GM08714 (cell line): ENCODE measurements at regions not wholly inside any gene's neighbourhood (a gene's known extent, or its start where the extent isn't known, plus 50 kb on each side); places are given as distances from the start of the nearest gene placed in this dataset.

Experiments
- H3K4me3 ChIP-seq: fragments of 200-500 bp; sonication (Bioruptor generic); 2 replicates; pipeline ENCODE4 v1.5.1; 2014; ENCODE audit warnings: mild to moderate bottlenecking, low read length, inconsistent platforms
- ZNF274 ChIP-seq: IDR thresholded peaks from 2 replicates; pipeline ENCODE4 v1.6.1; 2012; ENCODE audit warnings: mild to moderate bottlenecking, low read depth, low read length

DNA sequence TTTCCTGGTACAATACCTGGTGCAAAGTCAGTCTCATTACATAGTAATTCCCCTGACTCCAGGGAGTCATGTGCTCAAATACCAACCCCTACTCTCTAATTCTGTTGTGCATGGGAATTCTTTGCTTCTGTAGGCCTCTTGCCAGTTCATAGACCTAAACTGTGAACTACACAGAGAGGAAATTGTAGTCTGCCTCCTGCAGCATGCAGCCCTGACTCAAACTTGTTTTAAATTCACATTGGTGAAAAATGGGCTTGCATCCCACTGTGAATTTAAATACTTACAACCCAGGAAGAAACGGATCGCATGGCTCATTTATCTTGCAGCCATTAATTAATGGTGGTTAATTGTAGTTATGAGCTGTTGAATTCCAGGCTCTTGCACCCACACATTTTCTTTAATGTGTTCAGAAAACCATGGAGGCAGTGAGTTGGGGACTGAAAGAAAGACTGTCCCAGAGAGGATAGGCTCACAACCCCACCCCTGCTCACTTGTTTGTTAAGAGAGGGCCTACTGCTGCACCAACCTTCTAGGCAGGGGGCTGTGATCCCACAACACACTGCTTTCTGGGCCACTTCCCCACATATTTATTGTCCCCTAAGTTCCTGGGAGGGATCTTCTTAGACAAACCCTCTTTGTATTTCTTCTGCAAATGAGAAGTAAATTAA lies 579.1 kb downstream of the DHX35 start:
- TF ChIP-seq ZNF274: no peak
- H3K4me3 ChIP-seq: no peak overlapping the region

DNA sequence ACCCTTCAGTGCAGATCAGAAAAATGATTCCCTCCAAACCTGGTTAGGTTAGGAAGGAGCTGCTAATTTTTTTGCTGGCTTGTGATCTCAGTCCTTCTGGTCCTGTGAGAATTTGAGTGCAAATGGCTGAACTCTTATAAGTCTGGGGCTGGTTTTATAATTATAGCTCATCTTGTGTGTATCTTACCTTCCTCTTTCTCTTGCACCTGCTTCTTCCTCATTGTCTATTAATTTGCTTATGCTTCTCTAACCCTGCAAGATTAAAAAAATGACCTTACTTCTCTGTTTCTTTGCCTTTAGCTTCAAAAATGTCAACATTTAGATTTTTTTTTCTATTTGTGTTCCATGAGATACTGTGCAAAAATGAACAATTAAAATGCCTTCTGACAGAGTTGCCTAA lies 576.2 kb downstream of the DHX35 start:
- no peak for TF ChIP-seq ZNF274
- H3K4me3 ChIP-seq: no peak overlapping the region

DNA sequence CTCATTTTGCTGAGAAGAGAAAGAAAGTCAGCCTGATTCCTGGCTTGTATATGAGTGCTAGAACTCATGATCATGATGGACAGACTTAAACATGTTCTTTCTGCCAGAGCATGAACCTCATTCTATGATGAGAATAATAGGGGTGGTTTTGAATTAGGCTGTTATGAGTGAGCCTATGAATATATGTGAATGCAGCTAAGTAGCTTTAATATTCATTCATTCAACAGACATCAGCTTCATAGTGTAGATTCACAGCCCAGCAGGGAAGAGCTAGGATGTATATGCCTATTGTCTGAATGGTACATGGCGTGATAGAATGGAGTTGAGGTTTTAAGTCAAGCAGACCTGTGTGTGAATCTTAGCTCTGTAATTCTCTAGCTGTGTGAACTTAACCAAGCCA lies 573.2 kb downstream of the DHX35 start:
- H3K4me3 ChIP-seq: no peak overlapping the region
- no peak for TF ChIP-seq ZNF274

DNA sequence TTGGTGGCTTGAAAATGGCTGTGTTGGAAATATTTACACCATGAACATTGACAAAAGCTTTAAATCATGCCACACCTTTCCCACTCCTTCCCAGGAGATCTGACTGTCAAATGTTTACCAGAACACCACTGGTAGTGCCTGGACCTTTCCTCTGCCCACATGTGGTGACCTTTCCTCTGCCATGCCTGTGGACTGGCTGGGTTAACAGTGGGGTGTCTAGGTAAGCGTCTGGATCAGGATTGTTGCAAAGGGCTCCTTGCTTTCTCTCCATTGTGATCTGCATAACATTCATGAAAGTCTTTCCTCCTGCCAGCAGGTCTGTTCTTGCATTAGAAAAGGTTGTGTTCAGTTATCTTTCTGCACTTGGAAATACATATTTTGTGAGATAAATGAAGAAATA lies 572.7 kb downstream of the DHX35 start:
- no peak for TF ChIP-seq ZNF274

DNA sequence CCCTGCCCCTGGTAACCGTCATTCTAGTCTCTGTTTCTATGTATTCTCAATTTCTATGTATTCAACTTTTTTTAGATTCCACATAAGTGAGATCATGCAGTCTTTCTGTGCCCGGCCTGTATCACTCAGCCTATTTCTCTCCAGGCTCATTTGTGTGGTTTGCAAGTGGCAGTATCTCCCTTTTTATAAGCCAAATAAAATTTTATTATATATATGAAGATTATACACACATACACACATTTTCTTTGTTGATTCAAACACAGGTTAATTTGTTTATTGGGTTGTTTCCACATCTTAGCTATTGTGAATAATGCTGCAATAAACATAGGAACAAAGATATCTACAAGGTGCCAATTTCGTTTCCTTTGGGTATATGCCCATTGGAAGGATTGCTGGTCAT lies 571.7 kb downstream of the DHX35 start:
- no peak overlapping the region for H3K4me3 ChIP-seq
- TF ChIP-seq ZNF274: no peak

More for the DNA sequence above, 572.7 kb downstream of the DHX35 start:
- H3K4me3 ChIP-seq: no peak overlapping the region

DNA sequence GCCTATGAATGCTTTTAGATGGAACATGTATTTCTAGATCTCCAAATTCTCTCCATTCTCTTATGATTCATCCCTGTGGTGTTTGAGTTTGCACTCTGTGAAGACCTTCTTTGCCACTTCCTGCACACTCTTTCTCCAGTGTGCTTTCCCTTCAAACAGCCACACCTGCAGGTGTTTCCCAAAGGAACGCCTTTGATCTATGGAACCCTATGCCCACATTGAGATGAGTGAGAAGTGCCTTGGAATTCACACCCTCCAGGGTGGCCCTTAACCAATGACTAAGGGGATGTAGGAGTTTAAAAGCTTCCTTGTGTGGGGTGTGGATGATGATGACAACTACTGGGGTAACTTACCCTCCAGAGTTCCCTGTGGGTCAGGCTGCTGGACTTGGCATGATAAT lies 570.1 kb downstream of the DHX35 start:
- no peak for TF ChIP-seq ZNF274

DNA sequence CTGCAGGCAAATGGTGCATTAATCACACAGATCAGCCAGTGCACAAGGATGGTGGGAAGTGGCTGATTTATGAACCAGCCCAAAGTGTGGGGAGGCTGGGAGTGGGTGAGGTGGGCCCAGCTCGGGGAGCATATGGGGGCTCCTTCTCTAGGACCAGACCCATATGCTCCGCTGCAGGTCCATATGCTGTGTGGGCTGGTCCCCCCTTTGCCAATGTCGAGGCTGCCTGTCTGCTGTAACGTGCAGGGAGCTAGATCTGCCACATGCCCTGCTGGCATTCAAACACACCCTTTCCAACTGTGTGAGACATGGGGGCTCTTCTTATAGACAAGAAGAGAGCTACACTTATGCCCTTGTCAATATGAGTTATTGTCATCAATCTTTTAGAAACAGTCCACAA lies 566.3 kb downstream of the DHX35 start:
- no peak overlapping the region for H3K4me3 ChIP-seq
- no peak for TF ChIP-seq ZNF274

More for the DNA sequence above, 570.1 kb downstream of the DHX35 start:
- H3K4me3 ChIP-seq: no peak overlapping the region

DNA sequence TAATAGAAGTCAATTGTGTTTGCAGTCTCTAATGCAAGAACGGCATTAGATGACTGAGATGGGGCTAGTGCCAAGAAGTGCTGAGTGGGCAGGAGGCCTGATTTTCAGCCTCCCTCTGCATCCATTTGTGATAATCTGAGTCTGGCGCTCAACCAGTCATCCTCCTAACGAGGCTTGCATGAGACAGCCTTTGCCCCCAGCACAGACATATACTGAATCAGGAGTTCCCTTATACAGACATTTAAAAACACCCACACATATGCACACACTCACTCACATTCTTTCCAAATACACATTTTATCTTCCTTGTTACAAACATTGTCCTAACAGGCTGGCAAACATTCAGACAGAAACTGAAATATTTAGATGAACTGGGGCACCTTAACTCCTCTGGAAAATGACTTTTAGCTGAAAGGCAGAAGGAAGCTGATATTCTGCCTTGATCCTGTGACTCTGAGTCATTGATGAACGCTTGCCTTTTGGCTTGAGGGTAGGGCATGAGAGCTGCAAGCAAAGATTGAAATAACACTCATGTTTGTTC lies 562.3 kb downstream of the DHX35 start:
- TF ChIP-seq ZNF274: no peak
- H3K4me3 ChIP-seq: no peak overlapping the region

DNA sequence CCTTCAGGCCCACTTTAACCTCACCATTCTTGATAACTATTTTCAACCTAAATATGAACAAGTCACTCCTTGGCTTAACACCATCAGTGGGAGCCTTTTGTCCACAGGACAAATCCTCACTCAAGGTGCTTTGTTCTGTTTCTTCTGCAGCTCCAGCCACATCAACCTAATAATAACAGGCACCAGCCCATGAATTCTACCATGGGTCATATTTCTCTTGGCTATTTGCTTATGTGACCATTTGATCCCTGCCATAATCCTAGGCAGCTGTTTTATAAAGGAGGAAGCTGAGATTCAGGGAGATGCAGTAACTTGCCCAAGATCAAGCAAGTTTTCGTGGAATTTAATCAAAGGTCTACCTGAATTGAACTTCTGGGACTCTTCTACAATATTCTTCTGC lies 561.3 kb downstream of the DHX35 start:
- TF ChIP-seq ZNF274: no peak
- H3K4me3 ChIP-seq: no peak overlapping the region

DNA sequence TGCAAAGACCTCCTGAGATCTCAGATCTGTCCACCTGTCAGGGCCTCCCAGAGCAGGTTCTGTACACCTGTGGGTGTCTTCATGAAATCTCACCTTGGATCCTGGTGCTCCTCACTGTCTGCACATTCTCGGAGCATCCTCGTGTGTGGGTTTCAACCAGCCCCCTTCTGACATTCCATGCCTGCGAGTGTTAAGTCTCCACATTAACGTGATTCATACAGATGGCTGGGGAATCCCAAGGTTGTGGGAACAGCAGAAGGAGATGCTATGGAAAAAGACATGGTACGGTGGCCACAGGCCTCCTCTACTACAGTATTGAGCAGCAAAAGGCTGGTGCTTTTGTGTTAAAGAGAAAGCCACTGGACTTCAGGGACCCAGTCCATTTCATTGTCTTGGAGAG lies 556.5 kb downstream of the DHX35 start:
- no peak for TF ChIP-seq ZNF274
- H3K4me3 ChIP-seq: no peak overlapping the region

DNA sequence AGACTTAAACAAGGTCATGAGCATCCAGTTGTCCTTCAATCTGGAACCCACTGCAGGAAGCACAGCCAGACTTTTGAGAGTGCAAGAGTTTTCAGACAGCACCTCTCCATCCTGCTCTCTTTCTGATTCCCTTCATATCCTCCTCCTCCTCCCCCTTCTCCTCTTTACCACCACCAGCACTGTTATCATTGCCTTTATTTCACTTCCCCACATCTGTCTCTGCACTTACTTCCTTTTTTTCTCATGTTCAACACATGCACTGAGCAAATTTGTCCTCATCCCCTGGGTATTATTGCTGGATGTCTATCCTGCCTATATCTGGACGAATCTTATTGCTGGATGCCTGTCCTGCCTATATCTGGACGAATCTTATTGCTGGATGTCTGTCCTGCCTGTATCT lies 554.8 kb downstream of the DHX35 start:
- H3K4me3 ChIP-seq: no peak overlapping the region
- TF ChIP-seq ZNF274: no peak

DNA sequence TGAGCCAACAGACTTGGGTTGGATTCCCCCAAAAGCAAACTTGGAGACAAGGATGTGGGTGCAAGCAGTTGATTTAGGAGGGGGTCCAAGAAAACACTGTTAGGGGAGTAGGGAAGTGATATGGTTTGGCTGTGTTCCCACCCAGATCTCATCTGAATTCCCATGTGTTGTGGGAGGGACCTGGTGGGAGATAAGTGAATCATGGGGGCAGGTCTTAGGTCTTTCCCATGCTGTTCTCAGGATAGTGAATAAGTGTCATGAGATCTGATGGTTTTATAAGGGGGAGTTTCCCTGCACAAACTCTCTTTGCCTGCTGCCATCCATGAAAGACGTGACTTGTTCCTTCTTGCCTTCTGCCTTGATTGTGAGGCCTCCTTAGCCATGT lies 542.6 kb downstream of the DHX35 start:
- H3K4me3 ChIP-seq: no peak overlapping the region
- no peak for TF ChIP-seq ZNF274

DNA sequence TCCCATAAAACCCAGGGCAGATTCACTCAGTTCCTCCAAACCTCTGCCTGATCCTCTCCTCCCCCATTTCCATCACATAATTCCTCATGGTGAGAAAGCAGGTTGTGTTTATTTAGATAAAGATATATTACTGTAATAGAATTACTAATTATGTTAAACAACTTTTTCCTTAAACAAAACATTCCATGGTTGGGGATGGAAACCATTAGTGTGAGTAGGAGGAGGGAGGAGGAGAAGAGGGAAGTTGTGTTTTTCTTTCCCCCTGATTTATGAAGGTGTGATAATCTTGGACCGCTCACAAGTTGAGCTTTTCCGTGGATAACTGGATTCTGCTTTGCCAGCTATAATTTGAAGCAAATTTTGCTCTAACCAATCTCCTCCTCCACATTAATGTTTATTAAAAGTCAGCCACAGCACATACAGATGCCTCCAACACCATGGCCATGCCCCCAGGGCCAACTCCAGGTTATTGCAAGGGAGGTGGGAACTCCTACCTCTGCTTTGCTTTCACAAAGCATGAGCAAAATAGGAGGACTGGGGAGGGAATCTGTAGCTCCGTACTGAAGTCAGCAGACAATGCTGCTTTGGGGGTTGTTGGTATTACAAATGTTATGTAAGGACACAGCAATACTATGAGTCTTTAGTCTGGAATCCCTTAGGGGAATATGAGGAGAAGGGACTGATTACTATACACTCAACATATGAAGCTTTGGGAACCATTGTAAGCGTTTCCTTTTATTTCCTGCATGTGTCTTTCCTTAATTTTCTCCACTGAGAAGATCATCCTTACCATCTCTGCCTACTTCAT lies 542.0 kb downstream of the DHX35 start:
- no peak for TF ChIP-seq ZNF274

DNA sequence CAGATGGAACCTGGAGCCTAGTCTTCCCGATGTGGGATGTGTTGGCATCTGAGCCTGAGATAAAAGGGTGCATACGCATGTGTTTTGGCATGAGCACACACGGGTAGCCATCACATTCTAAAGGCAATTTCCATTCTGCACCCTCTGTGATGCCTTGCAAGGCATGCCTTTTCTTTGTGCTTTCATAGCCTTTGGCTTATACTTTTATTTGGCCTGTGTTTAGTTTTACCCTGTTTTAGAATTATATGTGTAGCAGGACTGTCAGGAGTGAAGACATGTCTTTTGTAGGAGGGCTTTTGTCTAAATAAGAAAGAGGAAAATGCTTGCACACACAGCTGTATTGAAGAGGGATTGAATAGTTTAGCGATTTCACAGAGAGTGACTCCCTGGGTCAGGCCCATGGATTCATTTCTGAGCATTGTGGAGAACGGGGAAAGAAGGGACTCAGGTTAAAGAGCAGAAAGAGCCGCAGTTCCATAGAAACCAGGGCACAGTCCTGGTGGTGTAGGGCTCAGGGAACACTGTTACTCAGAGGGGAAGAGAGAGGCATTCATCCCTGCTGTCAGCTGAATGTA lies 530.2 kb downstream of the DHX35 start:
- H3K4me3 ChIP-seq: no peak overlapping the region
- TF ChIP-seq ZNF274: no peak

More for the DNA sequence above, 542.0 kb downstream of the DHX35 start:
- no peak overlapping the region for H3K4me3 ChIP-seq

DNA sequence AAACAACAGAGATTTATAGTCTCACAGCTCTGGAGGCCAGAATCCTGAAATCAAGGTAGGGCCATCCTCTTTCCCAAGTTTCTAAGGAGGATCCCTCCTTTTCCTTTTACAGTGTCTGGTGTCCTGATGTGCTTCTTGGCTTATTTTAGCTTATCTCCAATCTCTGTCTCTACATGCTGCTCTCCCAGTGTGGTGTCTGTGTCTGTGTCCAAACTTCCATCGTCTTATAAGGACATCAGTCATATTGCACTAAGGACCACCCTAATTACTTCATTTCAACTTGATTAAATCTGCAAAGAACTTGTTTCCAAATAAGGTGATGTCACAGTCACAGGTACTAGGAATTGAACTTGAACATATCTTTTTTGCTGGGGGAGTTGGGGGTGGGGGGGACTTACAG lies 529.6 kb downstream of the DHX35 start:
- TF ChIP-seq ZNF274: no peak

More for the DNA sequence above, 529.6 kb downstream of the DHX35 start:
- H3K4me3 ChIP-seq: no peak overlapping the region
